HCT116 (cell line): ENCODE measurements at regions not wholly inside any gene's neighbourhood (a gene's known extent, or its start where the extent isn't known, plus 50 kb on each side); places are given as distances from the start of the nearest gene placed in this dataset.

ENCODE experiments used
- ATAC-seq: fragments of 200-7000 bp; cut with Tn5 transposase; 2 replicates; pipeline ENCODE4 v1.9.1; 2020; ENCODE audit warnings: mild to moderate bottlenecking, moderate library complexity
- BruUV-seq: library from RNA; stranded (reverse); fragments of 400-500 nt; replicated peaks from 2 replicates; lab custom pipeline; 2021; lab: Mats Ljungman, UMichigan
- CTCF ChIA-PET: fragments of 300-600 bp; sonication (Branson Sonifier 250); formaldehyde crosslinking; loops from one replicate; lab custom pipeline; 2021; ENCODE audit warnings: antibody characterized with exemption; lab: Charles Lee
- POLR2A ChIA-PET: fragments of 300-600, 350-600 bp; sonication (Branson Sonifier 250); formaldehyde crosslinking; loops from one replicate; lab custom pipeline; 2021; ENCODE audit warnings: antibody characterized with exemption; lab: Charles Lee
- RAD21 ChIA-PET, 2 experiments: fragments of 300-600 bp; sonication (Branson Sonifier 250); formaldehyde crosslinking; loops; one replicate each; lab custom pipeline; 2023; ENCODE audit warnings: low total read pairs in 2 of 2; ENCODE audit not compliant: uncharacterized antibody in 2 of 2, unreplicated experiment in 2 of 2, low non-redundant PET in 1 of 2; lab: Charles Lee
- DNase-seq: peaks from one replicate; pipeline ENCODE4 v3.0.0-alpha.2; 2010; ENCODE audit warnings: low read depth, low spot score
- H2AFZ ChIP-seq: fragments of 200-600 bp; shearing (Covaris generic), sonication (generic); 2 replicates; pipeline ENCODE4 v1.6.1; 2017; ENCODE audit warnings: low read depth, mixed run types, mixed read lengths, antibody characterized with exemption, low read length; ENCODE audit not compliant: poor library complexity, severe bottlenecking
- H3K27ac ChIP-seq: 2 replicates; pipeline ENCODE4 v1.5.1; 2012; ENCODE audit warnings: low read depth, low read length
- H3K27me3 ChIP-seq: fragments of 200-600 bp; sonication (generic); 2 replicates; pipeline ENCODE4 v1.6.1; 2016; ENCODE audit warnings: mixed run types, low read length, mixed read lengths; ENCODE audit not compliant: insufficient read depth
- H3K36me3 ChIP-seq, 2 experiments: fragments of 200-500 bp in 1 of 2; fragments of 200-600 bp in 1 of 2; sonication (Bioruptor generic) in 1 of 2; sonication (generic) in 1 of 2; 2 replicates each; pipeline versions ENCODE4 v1.5.1 to v1.6.1; 2014 to 2016; ENCODE audit warnings: low read length in 2 of 2, inconsistent platforms in 1 of 2, mixed read lengths in 1 of 2, mixed run types in 1 of 2; ENCODE audit not compliant: insufficient read depth in 2 of 2, control insufficient read depth in 1 of 2
- H3K4me1 ChIP-seq, 2 experiments: fragments of 200-600 bp in 1 of 2; sonication (generic) in 1 of 2; 2 replicates each; pipeline versions ENCODE4 v1.5.1 to v1.6.1; 2012 to 2017; ENCODE audit warnings: low read length in 2 of 2, inconsistent platforms in 1 of 2, mild to moderate bottlenecking in 1 of 2, mixed read lengths in 1 of 2, mixed run types in 1 of 2, moderate library complexity in 1 of 2; ENCODE audit not compliant: insufficient read depth in 2 of 2, control insufficient read depth in 1 of 2
- H3K4me2 ChIP-seq: fragments of 200-600 bp; sonication (generic); 2 replicates; pipeline ENCODE4 v1.6.1; 2017; ENCODE audit warnings: mixed run types, low read length, mixed read lengths
- H3K4me3 ChIP-seq, 2 experiments: fragments of 200-600 bp in 1 of 2; sonication (generic) in 1 of 2; replicated peaks in 1 of 2; 2 replicates each; pipeline ENCODE4 v1.5.1; 2011 to 2016; ENCODE audit warnings: low read length in 2 of 2, control low read depth in 1 of 2, low read depth in 1 of 2, mild to moderate bottlenecking in 1 of 2, mixed read lengths in 1 of 2, mixed run types in 1 of 2
- H3K79me2 ChIP-seq: fragments of 200-600 bp; sonication (generic); 2 replicates; pipeline ENCODE4 v1.6.1; 2017; ENCODE audit warnings: mild to moderate bottlenecking, mixed run types, low read length, moderate library complexity, mixed read lengths; ENCODE audit not compliant: insufficient read depth
- H3K9ac ChIP-seq: fragments of 200-600 bp; sonication (generic); 2 replicates; pipeline ENCODE4 v1.6.1; 2016; ENCODE audit warnings: low read length, mixed read lengths
- H3K9me2 ChIP-seq: fragments of 200-600 bp; sonication (generic), shearing (Covaris generic); 2 replicates; pipeline ENCODE4 v1.6.1; 2017; ENCODE audit warnings: mixed run types, mild to moderate bottlenecking, moderate library complexity; ENCODE audit not compliant: insufficient read depth
- H3K9me3 ChIP-seq, 2 experiments: fragments of 200-500 bp in 1 of 2; fragments of 200-600 bp in 1 of 2; sonication (Bioruptor generic) in 1 of 2; sonication (generic) in 1 of 2; 2 replicates each; pipeline ENCODE4 v1.6.1; 2014 to 2017; ENCODE audit warnings: low read length in 2 of 2, mixed read lengths in 2 of 2, inconsistent platforms in 1 of 2, low read depth in 1 of 2, mild to moderate bottlenecking in 1 of 2, mixed run types in 1 of 2, moderate library complexity in 1 of 2; ENCODE audit not compliant: control insufficient read depth in 1 of 2, insufficient read depth in 1 of 2
- H4K20me1 ChIP-seq: fragments of 200-600 bp; sonication (generic), shearing (Covaris generic); 2 replicates; pipeline ENCODE4 v1.6.1; 2017; ENCODE audit warnings: mixed run types, mild to moderate bottlenecking, moderate library complexity; ENCODE audit not compliant: insufficient read depth
- CBX3 ChIP-seq: IDR thresholded peaks from 2 replicates; pipeline ENCODE4 v1.6.1; 2012; ENCODE audit warnings: low read depth
- CEBPB ChIP-seq: IDR thresholded peaks from 2 replicates; pipeline ENCODE4 v1.6.1; 2012; ENCODE audit warnings: low read depth
- CTCF ChIP-seq, 3 experiments: fragments of 200-600 bp in 1 of 3; sonication (generic) in 1 of 3; IDR thresholded peaks in 2 of 3; conservative IDR thresholded peaks in 1 of 3; 2 replicates each; pipeline ENCODE4 v1.5.1; 2012 to 2017; ENCODE audit warnings: low read depth in 2 of 3, low read length in 2 of 3, antibody characterized with exemption in 1 of 3, borderline replicate concordance in 1 of 3, control low read depth in 1 of 3, mild to moderate bottlenecking in 1 of 3, mixed read lengths in 1 of 3, mixed run types in 1 of 3, moderate library complexity in 1 of 3; ENCODE audit not compliant: insufficient read depth in 1 of 3
- EZH2 ChIP-seq: fragments of 200-600 bp; sonication (generic); IDR thresholded peaks from 2 replicates; pipeline ENCODE4 v1.6.1; 2017; ENCODE audit warnings: antibody characterized with exemption, mixed run types
- FOSL1 ChIP-seq: IDR thresholded peaks from 2 replicates; pipeline ENCODE4 v1.6.1; 2012; ENCODE audit warnings: low read depth
- JUND ChIP-seq: IDR thresholded peaks from 2 replicates; pipeline ENCODE4 v1.6.1; 2012
- POLR2A ChIP-seq: IDR thresholded peaks from 2 replicates; pipeline ENCODE4 v1.7.0; 2011; ENCODE audit warnings: borderline replicate concordance; ENCODE audit not compliant: insufficient read depth, insufficient read length; ENCODE audit errors: extremely low read depth
- REST ChIP-seq: IDR thresholded peaks from 2 replicates; pipeline ENCODE4 v1.6.1; 2012; ENCODE audit warnings: low read depth
- SIN3A ChIP-seq: IDR thresholded peaks from 2 replicates; pipeline ENCODE4 v1.6.1; 2012; ENCODE audit warnings: low read depth
- SP1 ChIP-seq: IDR thresholded peaks from 2 replicates; pipeline ENCODE4 v1.6.1; 2012; ENCODE audit warnings: low read depth
- YY1 ChIP-seq: IDR thresholded peaks from 2 replicates; pipeline ENCODE4 v1.6.1; 2011; ENCODE audit warnings: low read length, low read depth, moderate library complexity, mild to moderate bottlenecking; ENCODE audit not compliant: insufficient replicate concordance; ENCODE audit errors: extremely low read depth
- ZBTB33 ChIP-seq: IDR thresholded peaks from 2 replicates; pipeline ENCODE4 v1.6.1; 2011; ENCODE audit warnings: mild to moderate bottlenecking, low read length, moderate library complexity; ENCODE audit not compliant: insufficient replicate concordance; ENCODE audit errors: extremely low read depth
- intact Hi-C: fragments of 100-400 bp; cut with micrococcal nuclease; formaldehyde crosslinking; loops from 2 replicates; pipeline ENCODE4 v1.10.0; 2022

- H3K27me3 ChIP-seq = no peaks in the 10 kb centered on the region
- intact Hi-C loops = no loop called here
- ATAC-seq (no peak), DNase-seq (no peak)
- H3K79me2 ChIP-seq = no peaks in the 10 kb centered on the region
- H3K4me3 ChIP-seq = no peak overlapping the region
- H3K9me2 ChIP-seq = no peaks in the 10 kb centered on the region
- BruUV-seq = no TSS peak
- H3K4me1 ChIP-seq = peaks cover 0 to 4% of the 10 kb centered on the region in 2 experiments; a peak in 2 of 4 replicates
- no peak overlapping the region for H3K4me2 ChIP-seq
- POLR2A ChIA-PET = no interaction called here
- no peaks in the 10 kb centered on the region for H3K9me3 ChIP-seq
- H3K9ac ChIP-seq = no peak overlapping the region
- no peak overlapping the region for H3K27ac ChIP-seq
- TF ChIP-seq REST = no peak
- TF ChIP-seq SIN3A = no peak
- no peak for TF ChIP-seq YY1
- CTCF ChIA-PET = no interaction called here
- no peaks in the 10 kb centered on the region for H4K20me1 ChIP-seq
- no peak overlapping the region for H2AFZ ChIP-seq
- H3K36me3 ChIP-seq = no peaks in the 10 kb centered on the region
- RAD21 ChIA-PET = no interaction called here
These were observed 101.1 kb downstream of the TMEM174 start for GRCh38 chr5:73274121-73274520.

- DNase-seq (no peak), ATAC-seq (no peak)
- Histone ChIP-seq H3K4me2 (no peak overlapping the region), H3K27me3 (no peaks in the 10 kb centered on the region), H3K36me3 (no peaks in the 10 kb centered on the region), H2AFZ (no peak overlapping the region), H3K27ac (no peak overlapping the region), H3K79me2 (no peaks in the 10 kb centered on the region), H3K9me3 (no peaks in the 10 kb centered on the region), H4K20me1 (no peaks in the 10 kb centered on the region), H3K4me3 (no peak overlapping the region), H3K9ac (no peak overlapping the region), H3K4me1 (peaks cover 0 to under 1% of the 10 kb centered on the region in 2 experiments; a peak in 2 of 4 replicates), H3K9me2 (no peaks in the 10 kb centered on the region)
- POLR2A ChIA-PET = no interaction called here
- BruUV-seq = no TSS peak
- intact Hi-C loops = no loop called here
- CTCF ChIA-PET = no interaction called here
- RAD21 ChIA-PET = no interaction called here
- TF ChIP-seq CEBPB (no peak), JUND (no peak), CBX3 (no peak), EZH2 (no peak), SP1 (no peak), ZBTB33 (no peak), SIN3A (no peak), FOSL1 (no peak), POLR2A (no peak), CTCF (IDR thresholded peaks at IDR 0.05 in 2 of 3, conservative IDR thresholded peaks at IDR 0.05 in 1 of 3; ENCODE audit: borderline replicate concordance in 1 of 3, insufficient read depth in 1 of 3, low read depth in 2 of 3, low read length in 2 of 3) (no peak)
These were observed 100.5 kb downstream of the TMEM174 start for GRCh38 chr5:73273379-73274050.
